ENCODE measurements at regions not wholly inside any gene's neighbourhood (a gene's known extent, or its start where the extent isn't known, plus 50 kb on each side); places are given as distances from the start of the nearest gene placed in this dataset.

GRCh38 chrX:38868941-38869401, 67.7 kb downstream of the MID1IP1 start:
- no peak overlapping the region; a peak in 1 of 7 replicates for H3K27ac Mint-ChIP-seq
- no peak overlapping the region for H2AFZ ChIP-seq (ENCODE audit: low read length)
- H3K4me1 Mint-ChIP-seq, result peaks cover 45 to 64% of the 10 kb centered on the region in 2 experiments
- no peaks in the 10 kb centered on the region for H3K79me2 ChIP-seq (ENCODE audit: insufficient read depth, low read length)
- H2BK12ac ChIP-seq (ENCODE audit: insufficient read length, low read depth, low read length), result no peak overlapping the region
- H4K8ac ChIP-seq (replicated peaks; ENCODE audit: insufficient read length, low read depth, low read length), result no peak overlapping the region
- H2AK5ac ChIP-seq (ENCODE audit: insufficient read length, low read length), result no peak overlapping the region
- H2BK15ac ChIP-seq (ENCODE audit: low read depth, low read length), result no peak overlapping the region
- peaks cover 0 to 2% (median 0%) of the 10 kb centered on the region in 3 experiments; a peak in 3 of 7 replicates for H3K36me3 Mint-ChIP-seq (ENCODE audit: insufficient read depth in 1 of 3, low read depth in 3 of 3)
- no peak overlapping the region for H3K56ac ChIP-seq (ENCODE audit: insufficient read length, low read depth, low read length)
- no peak overlapping the region for H2BK20ac ChIP-seq (ENCODE audit: low read depth, low read length, poor library complexity, severe bottlenecking)
- no peak overlapping the region for H3K14ac ChIP-seq (ENCODE audit: insufficient read depth, low read length)
- no peak overlapping the region for H3K27ac ChIP-seq (ENCODE audit: insufficient read length, low read depth, low read length)
- H3T11ph ChIP-seq (ENCODE audit: low read length), result no peak overlapping the region
- no peak overlapping the region for H3K23ac ChIP-seq (ENCODE audit: insufficient read length, low read depth, low read length)
- no peaks in the 10 kb centered on the region for H4K20me1 ChIP-seq (ENCODE audit: control insufficient read depth, insufficient read depth, insufficient read length)
- no peak overlapping the region for H4K5ac ChIP-seq (ENCODE audit: insufficient read length, low read depth, low read length)
- H2BK5ac ChIP-seq (ENCODE audit: insufficient read length, low read length), result no peak overlapping the region
- no peak overlapping the region for H3K9ac ChIP-seq (ENCODE audit: extremely low read depth, insufficient read length, low read length)
- H3K27me3 ChIP-seq (ENCODE audit: insufficient read depth, low read length), result no peaks in the 10 kb centered on the region
- no CpG with 5 or more reads among the region's 3 CpGs for WGBS (ENCODE audit: extremely low coverage, insufficient read length, low lambda C conversion rate)
- no peak overlapping the region for H3K18ac ChIP-seq (ENCODE audit: insufficient read length, low read depth, low read length)
- no peak overlapping the region for H3K4ac ChIP-seq (ENCODE audit: low read depth, low read length)
- peaks cover 54 to 57% of the 10 kb centered on the region in 2 experiments for H3K9me3 Mint-ChIP-seq
- H3K4me1 ChIP-seq (ENCODE audit: insufficient read depth, low read length), result peaks cover 16% of the 10 kb centered on the region; the same call in 1 of the 2 replicates
- H3K79me1 ChIP-seq (ENCODE audit: insufficient read depth, low read depth, low read length, poor library complexity, severe bottlenecking), result no peaks in the 10 kb centered on the region
- no peak overlapping the region for H2BK120ac ChIP-seq (ENCODE audit: low read depth, low read length, poor library complexity, severe bottlenecking)
- H3K4me2 ChIP-seq (ENCODE audit: insufficient read depth, insufficient read length, low read length), result no peak overlapping the region
- no peaks in the 10 kb centered on the region for H3K9me3 ChIP-seq (ENCODE audit: control insufficient read depth, low read depth, low read length)
- H3K4me3 Mint-ChIP-seq, result no peak overlapping the region; a peak in 1 of 5 replicates
- H4K91ac ChIP-seq (ENCODE audit: insufficient read length, low read depth, low read length), result no peak overlapping the region
- no peak for DNase-seq
- no peaks in the 10 kb centered on the region for H3K27me3 Mint-ChIP-seq (ENCODE audit: low read depth)
- peaks cover 5% of the 10 kb centered on the region for H3K23me2 ChIP-seq (ENCODE audit: insufficient read length, low read depth, low read length, poor library complexity, severe bottlenecking)
- TF ChIP-seq, protein P1, sequence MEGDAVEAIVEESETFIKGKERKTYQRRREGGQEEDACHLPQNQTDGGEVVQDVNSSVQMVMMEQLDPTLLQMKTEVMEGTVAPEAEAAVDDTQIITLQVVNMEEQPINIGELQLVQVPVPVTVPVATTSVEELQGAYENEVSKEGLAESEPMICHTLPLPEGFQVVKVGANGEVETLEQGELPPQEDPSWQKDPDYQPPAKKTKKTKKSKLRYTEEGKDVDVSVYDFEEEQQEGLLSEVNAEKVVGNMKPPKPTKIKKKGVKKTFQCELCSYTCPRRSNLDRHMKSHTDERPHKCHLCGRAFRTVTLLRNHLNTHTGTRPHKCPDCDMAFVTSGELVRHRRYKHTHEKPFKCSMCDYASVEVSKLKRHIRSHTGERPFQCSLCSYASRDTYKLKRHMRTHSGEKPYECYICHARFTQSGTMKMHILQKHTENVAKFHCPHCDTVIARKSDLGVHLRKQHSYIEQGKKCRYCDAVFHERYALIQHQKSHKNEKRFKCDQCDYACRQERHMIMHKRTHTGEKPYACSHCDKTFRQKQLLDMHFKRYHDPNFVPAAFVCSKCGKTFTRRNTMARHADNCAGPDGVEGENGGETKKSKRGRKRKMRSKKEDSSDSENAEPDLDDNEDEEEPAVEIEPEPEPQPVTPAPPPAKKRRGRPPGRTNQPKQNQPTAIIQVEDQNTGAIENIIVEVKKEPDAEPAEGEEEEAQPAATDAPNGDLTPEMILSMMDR (conservative IDR thresholded peaks at IDR 0.05), result no peak

All from H9 (cell line).